Keratinocyte (primary cell): ENCODE measurements at regions not wholly inside any gene's neighbourhood (a gene's known extent, or its start where the extent isn't known, plus 50 kb on each side); places are given as distances from the start of the nearest gene placed in this dataset.

Experiments used
- DNase-seq: peaks from one replicate; pipeline ENCODE4 v3.0.0-alpha.2; 2011; ENCODE audit warnings: low read depth, missing footprints, low spot score
- FAIRE-seq: peaks from 2 replicates; lab custom pipeline; 2011; peaks lifted over from hg19 to GRCh38; lab: Jason Lieb, UNC
- H2AFZ ChIP-seq: 2 replicates; pipeline ENCODE4 v1.6.0; 2012; ENCODE audit warnings: low read length, control low read depth, inconsistent platforms; ENCODE audit not compliant: control insufficient read depth
- H3K27ac ChIP-seq: 2 replicates; pipeline ENCODE4 v1.5.1; 2011; ENCODE audit warnings: low read length; ENCODE audit not compliant: control insufficient read depth, insufficient read depth
- H3K27me3 ChIP-seq: 3 replicates; pipeline ENCODE4 v1.6.0; 2011; ENCODE audit warnings: low read length; ENCODE audit not compliant: control insufficient read depth, insufficient read depth; ENCODE audit errors: extremely low read depth
- H3K36me3 ChIP-seq, 2 experiments: 2 replicates in 1 of 2; 3 replicates in 1 of 2; pipeline ENCODE4 v1.5.1; 2011; ENCODE audit warnings: low read length in 2 of 2, mild to moderate bottlenecking in 1 of 2; ENCODE audit not compliant: control insufficient read depth in 2 of 2, insufficient read depth in 2 of 2; ENCODE audit errors: extremely low read depth in 1 of 2
- H3K4me1 ChIP-seq: 3 replicates; pipeline ENCODE4 v1.5.1; 2011; ENCODE audit warnings: low read length; ENCODE audit not compliant: control insufficient read depth, insufficient read depth; ENCODE audit errors: extremely low read depth
- H3K4me2 ChIP-seq: 3 replicates; pipeline ENCODE4 v1.6.0; 2011; ENCODE audit warnings: low read depth, low read length; ENCODE audit not compliant: control insufficient read depth, insufficient read depth; ENCODE audit errors: extremely low read depth
- H3K4me3 ChIP-seq, 3 experiments: fragments of 200-600 bp in 1 of 3; sonication (generic) in 1 of 3; 2 replicates in 2 of 3; 3 replicates in 1 of 3; pipeline ENCODE4 v1.5.1; 2011 to 2016; ENCODE audit warnings: low read length in 3 of 3, mild to moderate bottlenecking in 3 of 3, control low read depth in 2 of 3, inconsistent platforms in 1 of 3, low read depth in 1 of 3, mixed read lengths in 1 of 3, mixed run types in 1 of 3, moderate library complexity in 1 of 3; ENCODE audit not compliant: control insufficient read depth in 2 of 3, insufficient read depth in 2 of 3; ENCODE audit errors: extremely low read depth in 1 of 3
- H3K79me2 ChIP-seq: 2 replicates; pipeline ENCODE4 v1.6.0; 2012; ENCODE audit warnings: low read length; ENCODE audit not compliant: control insufficient read depth, insufficient read depth
- H3K9ac ChIP-seq: 3 replicates; pipeline ENCODE4 v1.6.0; 2011; ENCODE audit warnings: low read length; ENCODE audit not compliant: control insufficient read depth, insufficient read depth; ENCODE audit errors: extremely low read depth
- H3K9me1 ChIP-seq: 3 replicates; pipeline ENCODE4 v1.6.0; 2011; ENCODE audit warnings: low read length; ENCODE audit not compliant: control insufficient read depth, insufficient read depth; ENCODE audit errors: extremely low read depth
- H3K9me3 ChIP-seq: 2 replicates; pipeline ENCODE4 v1.5.1; 2012; ENCODE audit warnings: low read depth, low read length; ENCODE audit not compliant: control insufficient read depth
- H4K20me1 ChIP-seq: 3 replicates; pipeline ENCODE4 v1.6.0; 2011; ENCODE audit warnings: low read length; ENCODE audit not compliant: control insufficient read depth, insufficient read depth; ENCODE audit errors: extremely low read depth
- EZH2 ChIP-seq: IDR thresholded peaks from one replicate; pipeline ENCODE4 v1.6.1; 2012; ENCODE audit warnings: inconsistent platforms, mild to moderate bottlenecking, low read length, moderate library complexity
- dilution Hi-C: fragments of 300-500 bp; cut with MboI; formaldehyde crosslinking; loops from one replicate; pipeline ENCODE4 v1.7.0; 2020; ENCODE audit warnings: low sequenced_read_pairs; ENCODE audit not compliant: extremely low pct_ligation_motif_present
- TF ChIP-seq, protein P1 (sequence below), 3 experiments: IDR thresholded peaks in 1 of 3; conservative IDR thresholded peaks in 1 of 3; optimal IDR thresholded peaks in 1 of 3; 2 replicates in 2 of 3; 3 replicates in 1 of 3; pipeline versions ENCODE3 to v1.5.1; 2011; ENCODE audit warnings: low read length in 3 of 3, mild to moderate bottlenecking in 3 of 3, moderate library complexity in 2 of 3, control low read depth in 1 of 3, inconsistent platforms in 1 of 3; ENCODE audit not compliant: insufficient read depth in 2 of 3; ENCODE audit errors: extremely low read depth in 1 of 3

DNA sequence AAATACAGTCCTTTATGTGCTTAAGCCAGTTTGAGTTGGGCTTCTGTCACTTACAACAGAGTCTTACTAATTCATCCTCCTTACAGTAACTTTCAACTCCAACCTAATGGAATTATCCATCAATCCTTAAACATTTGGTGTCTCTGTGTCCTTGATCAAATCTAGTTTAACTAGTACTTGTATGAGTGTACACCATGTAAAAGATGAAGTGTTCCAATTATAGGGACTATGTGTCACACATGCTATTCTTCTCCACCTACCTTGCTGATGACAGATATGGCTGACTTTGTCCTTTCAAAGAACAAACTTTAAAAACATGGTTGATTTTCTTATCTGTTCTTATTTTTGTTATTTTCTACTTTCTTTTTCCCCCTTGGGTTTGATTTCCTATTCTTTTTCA lies 60.4 kb upstream of the NBPF3 start:
- no peak for TF ChIP-seq EZH2
- TF ChIP-seq, protein P1, sequence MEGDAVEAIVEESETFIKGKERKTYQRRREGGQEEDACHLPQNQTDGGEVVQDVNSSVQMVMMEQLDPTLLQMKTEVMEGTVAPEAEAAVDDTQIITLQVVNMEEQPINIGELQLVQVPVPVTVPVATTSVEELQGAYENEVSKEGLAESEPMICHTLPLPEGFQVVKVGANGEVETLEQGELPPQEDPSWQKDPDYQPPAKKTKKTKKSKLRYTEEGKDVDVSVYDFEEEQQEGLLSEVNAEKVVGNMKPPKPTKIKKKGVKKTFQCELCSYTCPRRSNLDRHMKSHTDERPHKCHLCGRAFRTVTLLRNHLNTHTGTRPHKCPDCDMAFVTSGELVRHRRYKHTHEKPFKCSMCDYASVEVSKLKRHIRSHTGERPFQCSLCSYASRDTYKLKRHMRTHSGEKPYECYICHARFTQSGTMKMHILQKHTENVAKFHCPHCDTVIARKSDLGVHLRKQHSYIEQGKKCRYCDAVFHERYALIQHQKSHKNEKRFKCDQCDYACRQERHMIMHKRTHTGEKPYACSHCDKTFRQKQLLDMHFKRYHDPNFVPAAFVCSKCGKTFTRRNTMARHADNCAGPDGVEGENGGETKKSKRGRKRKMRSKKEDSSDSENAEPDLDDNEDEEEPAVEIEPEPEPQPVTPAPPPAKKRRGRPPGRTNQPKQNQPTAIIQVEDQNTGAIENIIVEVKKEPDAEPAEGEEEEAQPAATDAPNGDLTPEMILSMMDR (optimal IDR thresholded peaks at IDR 0.05 in 1 of 3, IDR thresholded peaks at IDR 0.05 in 1 of 3, conservative IDR thresholded peaks at IDR 0.05 in 1 of 3; ENCODE audit: extremely low read depth in 1 of 3, insufficient read depth in 2 of 3, low read length in 3 of 3) = no peak

DNA sequence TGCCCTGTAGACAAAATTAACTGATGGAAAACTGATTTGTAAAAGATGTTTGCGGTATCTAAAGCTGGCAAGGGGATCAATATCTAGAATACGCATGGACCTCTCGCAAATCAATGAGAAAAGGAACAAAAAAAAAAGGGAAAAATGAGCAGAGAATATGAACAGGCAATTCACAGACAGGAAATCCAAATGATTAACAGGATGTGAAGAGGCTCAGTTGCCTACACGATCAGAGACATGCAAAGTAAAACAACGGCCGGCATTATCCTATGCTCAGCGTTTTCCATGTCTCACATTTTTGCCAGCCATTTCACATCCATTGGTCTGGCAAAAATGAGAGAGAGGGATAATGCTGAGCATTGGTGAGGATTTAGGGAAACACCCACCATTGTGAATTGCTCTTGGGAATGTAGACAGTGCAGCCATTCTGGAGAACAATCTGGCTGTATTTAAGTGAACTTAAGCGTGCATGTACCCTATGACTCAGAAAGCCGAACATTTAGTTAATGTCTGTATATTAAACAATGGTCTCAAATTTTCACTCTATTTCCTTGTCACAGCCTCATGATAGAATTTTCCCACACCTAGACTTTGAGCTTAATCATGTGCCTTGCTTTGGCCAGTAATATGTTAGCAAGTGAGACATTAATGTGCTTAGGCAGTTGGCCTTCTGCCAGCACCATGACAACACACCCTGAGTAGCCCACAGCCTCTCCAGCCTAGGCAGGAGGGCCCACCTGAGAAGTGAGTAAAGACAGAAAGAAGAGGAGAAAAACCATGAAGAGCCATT lies 61.0 kb upstream of the NBPF3 start:
- Histone ChIP-seq H4K20me1 (no peaks in the 10 kb centered on the region), H3K4me1 (peaks cover 2% of the 10 kb centered on the region), H3K4me2 (peak overlapping the region; percentile 7), H3K36me3 (no peaks in the 10 kb centered on the region), H3K4me3 (no peak overlapping the region), H3K9ac (no peak overlapping the region), H3K9me1 (no peaks in the 10 kb centered on the region), H2AFZ (peak overlapping the region; percentile 21), H3K79me2 (no peaks in the 10 kb centered on the region), H3K9me3 (peaks cover 1% of the 10 kb centered on the region), H3K27ac (no peak overlapping the region), H3K27me3 (no peaks in the 10 kb centered on the region)
- dilution Hi-C loops = no loop called here
- TF ChIP-seq, protein P1 (optimal IDR thresholded peaks at IDR 0.05 in 1 of 3, IDR thresholded peaks at IDR 0.05 in 1 of 3, conservative IDR thresholded peaks at IDR 0.05 in 1 of 3; ENCODE audit: extremely low read depth in 1 of 3, insufficient read depth in 2 of 3, low read length in 3 of 3) = no peak
- TF ChIP-seq EZH2 = no peak
- DNase-seq = no peak
- peak; percentile 32 for FAIRE-seq

More for the DNA sequence above, 60.4 kb upstream of the NBPF3 start:
- H3K27ac ChIP-seq = no peak overlapping the region
- FAIRE-seq (no peak), DNase-seq (no peak)
- no peak overlapping the region for H3K9ac ChIP-seq
- dilution Hi-C loops = no loop called here
- H3K4me3 ChIP-seq = no peak overlapping the region
- H4K20me1 ChIP-seq = no peaks in the 10 kb centered on the region
- H3K4me1 ChIP-seq = peaks cover 2% of the 10 kb centered on the region
- H3K9me3 ChIP-seq = peaks cover 1% of the 10 kb centered on the region
- H3K36me3 ChIP-seq = no peaks in the 10 kb centered on the region
- no peaks in the 10 kb centered on the region for H3K79me2 ChIP-seq
- H3K9me1 ChIP-seq = no peaks in the 10 kb centered on the region
- no peak overlapping the region for H3K4me2 ChIP-seq
- H2AFZ ChIP-seq = no peak overlapping the region
- no peaks in the 10 kb centered on the region for H3K27me3 ChIP-seq
